NCI-H748 treated with DMSO at 0.1 percent for 48 hours (cell line): ENCODE measurements at regions not wholly inside any gene's neighbourhood (a gene's known extent, or its start where the extent isn't known, plus 50 kb on each side); places are given as distances from the start of the nearest gene placed in this dataset.
"Not testable (repeated sequence)": the region's sequence is repeated elsewhere in the genome, so short reads cannot be mapped to it uniquely, and the experiment has no call there.

Experiments used
- DNase-seq: peaks from one replicate; lab custom pipeline; 2025; lab: John Stamatoyannopoulos, UW

GRCh38 chr1:105138458-105138893 lies 1388.8 kb downstream of the AMY1C start:
- no peak for DNase-seq

- peak; percentile 89 for DNase-seq
Measured at GRCh38 chr1:105172788-105173187, 1423.1 kb downstream of the AMY1C start.

- no peak for DNase-seq
Measured at GRCh38 chr1:105180789-105181188, 1431.1 kb downstream of the AMY1C start.

- no peak for DNase-seq
Measured at GRCh38 chr1:105204836-105205371, 1455.2 kb downstream of the AMY1C start.

GRCh38 chr1:105208581-105208980 lies 1458.9 kb downstream of the AMY1C start:
- no peak for DNase-seq

GRCh38 chr1:105210747-105211146 lies 1461.0 kb downstream of the AMY1C start:
- DNase-seq, result no peak

GRCh38 chr1:105231378-105231777 lies 1481.7 kb downstream of the AMY1C start:
- DNase-seq, result no peak

GRCh38 chr1:105243411-105243810 lies 1493.7 kb downstream of the AMY1C start:
- DNase-seq, result peak; percentile 6

GRCh38 chr1:105243969-105244368 lies 1494.3 kb downstream of the AMY1C start:
- peak; percentile 56 for DNase-seq

- no peak for DNase-seq
Measured at GRCh38 chr1:105254906-105255305, 1505.2 kb downstream of the AMY1C start.

GRCh38 chr1:105260001-105260400 lies 1510.3 kb downstream of the AMY1C start:
- peak; percentile 90 for DNase-seq

- DNase-seq, result no peak
Measured at GRCh38 chr1:105270966-105271365, 1521.3 kb downstream of the AMY1C start.

GRCh38 chr1:105272376-105272775 lies 1522.7 kb downstream of the AMY1C start:
- not testable (repeated sequence) for DNase-seq

- DNase-seq, result no peak
Measured at GRCh38 chr1:105294838-105295237, 1545.1 kb downstream of the AMY1C start.

GRCh38 chr1:105310063-105310462 lies 1560.4 kb downstream of the AMY1C start:
- no peak for DNase-seq

GRCh38 chr1:105317976-105318375 lies 1568.3 kb downstream of the AMY1C start:
- DNase-seq, result no peak

- no peak for DNase-seq
Measured at GRCh38 chr1:105326886-105327285, 1577.2 kb downstream of the AMY1C start.

GRCh38 chr1:105337420-105337819 lies 1587.7 kb downstream of the AMY1C start:
- DNase-seq, result peak; percentile 42

- no peak for DNase-seq
Measured at GRCh38 chr1:105343317-105343716, 1593.6 kb downstream of the AMY1C start.

- DNase-seq, result no peak
Measured at GRCh38 chr1:105359457-105359856, 1609.8 kb downstream of the AMY1C start.

- DNase-seq, result no peak
Measured at GRCh38 chr1:105362438-105362837, 1612.7 kb downstream of the AMY1C start.

- no peak for DNase-seq
Measured at GRCh38 chr1:105368446-105368845, 1618.7 kb downstream of the AMY1C start.

GRCh38 chr1:105373681-105374080 lies 1624.0 kb downstream of the AMY1C start:
- no peak for DNase-seq

- no peak for DNase-seq
Measured at GRCh38 chr1:105386489-105386888, 1636.8 kb downstream of the AMY1C start.

- DNase-seq, result no peak
Measured at GRCh38 chr1:105396001-105396400, 1646.3 kb downstream of the AMY1C start.
